ENCODE measurements at regions not wholly inside any gene's neighbourhood (a gene's known extent, or its start where the extent isn't known, plus 50 kb on each side); places are given as distances from the start of the nearest gene placed in this dataset.
"Not testable (repeated sequence)": the region's sequence is repeated elsewhere in the genome, so short reads cannot be mapped to it uniquely, and the experiment has no call there.

DNA sequence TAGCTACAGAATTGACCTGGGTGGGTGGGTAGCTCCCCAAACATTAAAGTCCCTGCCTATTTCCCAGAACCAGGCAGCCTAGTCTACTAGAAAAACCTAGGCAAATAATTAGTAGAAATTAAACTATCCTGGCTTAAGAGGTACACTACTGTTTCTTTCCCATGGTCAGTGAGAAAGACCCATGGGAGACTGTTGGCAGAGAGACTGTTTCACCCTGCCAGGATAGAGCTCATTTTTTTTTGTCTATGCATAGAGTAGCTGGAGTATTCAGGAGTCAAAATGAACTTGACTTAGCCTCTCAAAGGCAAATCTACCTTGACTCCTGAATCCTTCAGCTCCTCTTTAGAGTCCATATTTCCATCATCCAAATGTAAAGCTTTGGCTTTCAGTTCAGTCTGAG, 107.0 kb upstream of the AR start:
- DNase-seq (no peak), ATAC-seq (peak in 1 of 2 donors; percentile 41)
- intact Hi-C loops (cut with DNase I): no loop called here

DNA sequence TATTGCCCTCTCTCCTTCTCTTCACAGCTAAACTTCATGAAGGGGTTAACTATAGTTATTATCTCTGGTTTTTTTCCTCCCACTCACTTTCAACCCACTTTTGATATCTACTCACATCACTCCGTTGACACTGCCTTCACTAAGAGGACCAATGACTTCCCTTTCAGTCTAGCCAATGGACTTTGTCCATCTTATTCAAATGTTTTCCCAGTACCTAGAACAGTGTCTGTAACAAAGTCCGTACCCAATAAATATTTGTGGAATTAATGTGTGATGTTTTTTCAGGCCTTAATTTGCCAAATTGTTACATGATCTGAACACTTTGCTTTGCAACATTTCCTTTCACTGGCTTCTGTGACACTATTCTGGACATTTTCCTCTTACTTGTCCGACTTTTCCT, 106.0 kb upstream of the AR start:
- DNase-seq: no peak
- ATAC-seq: no peak
- intact Hi-C loops (cut with DNase I): no loop called here

DNA sequence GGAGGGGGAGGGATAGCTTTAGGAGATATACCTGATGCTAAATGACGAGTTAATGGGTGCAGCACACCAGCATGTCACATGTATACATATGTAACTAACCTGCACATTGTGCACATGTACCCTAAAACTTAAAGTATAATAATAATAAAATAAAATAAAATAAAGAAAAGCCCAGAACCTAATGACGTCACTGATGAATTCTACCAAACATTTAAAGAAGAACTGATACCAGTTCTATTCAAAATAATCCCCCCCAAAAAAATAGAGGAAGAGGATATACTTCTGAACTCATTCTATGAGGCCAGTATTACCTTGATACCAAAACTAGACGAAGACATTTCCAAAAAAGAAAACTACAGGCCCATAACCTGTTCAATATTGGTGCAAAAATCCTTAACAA, 68.6 kb upstream of the AR start:
- DNase-seq; ATAC-seq; intact Hi-C loops (cut with DNase I): not testable (repeated sequence)

DNA sequence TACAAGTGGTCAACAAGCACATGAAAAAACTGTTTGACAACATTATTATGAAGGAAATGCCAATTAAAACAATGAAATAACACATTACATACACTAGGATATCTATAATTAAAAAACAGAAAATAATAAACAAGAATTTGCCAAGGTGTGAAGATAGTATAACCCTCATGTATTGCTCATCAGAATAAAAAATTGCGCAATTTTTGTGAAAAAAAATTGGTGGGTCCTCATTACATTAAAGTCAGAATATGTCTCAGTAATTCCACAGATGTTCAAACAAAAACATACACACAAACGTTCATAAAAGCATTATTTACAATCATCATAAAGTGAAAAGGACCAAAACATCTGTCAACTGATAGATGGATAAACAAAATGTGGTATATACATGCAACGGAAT, 63.0 kb upstream of the AR start:
- intact Hi-C loops (cut with DNase I): no loop called here
- ATAC-seq (no peak), DNase-seq (no peak)

All from left cardiac atrium (tissue), 4 donors.